SK-N-SH treated with all-trans-retinoic acid at 6 μM for 48 hours (cell line): ENCODE measurements at regions not wholly inside any gene's neighbourhood (a gene's known extent, or its start where the extent isn't known, plus 50 kb on each side); places are given as distances from the start of the nearest gene placed in this dataset.

Experiments used
- ATAC-seq: fragments of 200-7000 bp; cut with Tn5 transposase; 3 replicates; pipeline ENCODE4 v1.9.1; 2020; ENCODE audit warnings: mild to moderate bottlenecking, moderate library complexity
- ARNTL ChIP-seq: fragments of 450-650 bp; formaldehyde crosslinking; IDR thresholded peaks from 2 replicates; pipeline ENCODE4 v1.5.0; 2020; ENCODE audit warnings: low read depth, mild to moderate bottlenecking, moderate library complexity, borderline replicate concordance
- BACH2 ChIP-seq: fragments of 250-450 bp; sonication (Bioruptor Pico); IDR thresholded peaks from 2 replicates; pipeline ENCODE4 v1.9.0; 2021; ENCODE audit warnings: mild to moderate bottlenecking, borderline replicate concordance
- CREB5 ChIP-seq: fragments of 250-450 bp; sonication (Bioruptor Pico); IDR thresholded peaks from 2 replicates; pipeline ENCODE4 v1.5.1; 2020; ENCODE audit warnings: low read depth, mild to moderate bottlenecking, moderate library complexity
- CSDC2 ChIP-seq: fragments of 250-450 bp; sonication (Bioruptor Pico); IDR thresholded peaks from 2 replicates; pipeline ENCODE4 v1.5.0; 2020; ENCODE audit warnings: mild to moderate bottlenecking, moderate library complexity
- CSRNP3 ChIP-seq: fragments of 250-450 bp; sonication (Bioruptor Pico); IDR thresholded peaks from 2 replicates; pipeline ENCODE4 v1.5.1; 2021; ENCODE audit warnings: mild to moderate bottlenecking, moderate library complexity
- ESRRG ChIP-seq: fragments of 250-450 bp; sonication (Bioruptor Pico); IDR thresholded peaks from 2 replicates; pipeline ENCODE4 v1.6.1; 2021; ENCODE audit warnings: mild to moderate bottlenecking
- GLIS3 ChIP-seq: fragments of 250-450 bp; sonication (Bioruptor Pico); IDR thresholded peaks from 2 replicates; pipeline ENCODE4 v1.5.0; 2020; ENCODE audit warnings: mild to moderate bottlenecking, moderate library complexity
- ISL1 ChIP-seq: fragments of 250-450 bp; sonication (Bioruptor Pico); IDR thresholded peaks from 2 replicates; pipeline ENCODE4 v2.1.2; 2022; ENCODE audit warnings: mild to moderate bottlenecking, moderate library complexity
- OSR1 ChIP-seq: fragments of 250-450 bp; sonication (Bioruptor Pico); IDR thresholded peaks from 2 replicates; pipeline ENCODE4 v1.8.0; 2022; ENCODE audit warnings: moderate library complexity, mild to moderate bottlenecking, inconsistent platforms
- POU6F1 ChIP-seq: fragments of 250-450 bp; sonication (Bioruptor Pico); IDR thresholded peaks from 2 replicates; pipeline ENCODE4 v1.8.0; 2021; ENCODE audit warnings: low read depth, mild to moderate bottlenecking, moderate library complexity, borderline replicate concordance
- PPARA ChIP-seq: fragments of 250-450 bp; sonication (Bioruptor Pico); IDR thresholded peaks from 2 replicates; pipeline ENCODE4 v1.5.0; 2020; ENCODE audit warnings: mild to moderate bottlenecking, borderline replicate concordance
- RARB ChIP-seq: fragments of 250-450 bp; sonication (Bioruptor Pico); IDR thresholded peaks from 2 replicates; pipeline ENCODE4 v1.8.0; 2021; ENCODE audit warnings: mild to moderate bottlenecking, moderate library complexity
- SNAI2 ChIP-seq: fragments of 250-450 bp; sonication (Bioruptor Pico); IDR thresholded peaks from 2 replicates; pipeline ENCODE4 v1.5.0; 2020; ENCODE audit warnings: mild to moderate bottlenecking, moderate library complexity
- TCF4 ChIP-seq: fragments of 250-450 bp; sonication (Bioruptor Pico); IDR thresholded peaks from 2 replicates; pipeline ENCODE4 v1.8.0; 2021; ENCODE audit warnings: mild to moderate bottlenecking, moderate library complexity, borderline replicate concordance
- TOX ChIP-seq: fragments of 250-450 bp; sonication (Bioruptor Pico); IDR thresholded peaks from 2 replicates; pipeline ENCODE4 v1.8.0; 2021; ENCODE audit warnings: mild to moderate bottlenecking, moderate library complexity, borderline replicate concordance
- TSHZ2 ChIP-seq: fragments of 250-450 bp; sonication (Bioruptor Pico); IDR thresholded peaks from 2 replicates; pipeline ENCODE4 v1.5.0; 2020; ENCODE audit warnings: mild to moderate bottlenecking, moderate library complexity
- ZC3H10 ChIP-seq: fragments of 250-450 bp; sonication (Bioruptor Pico); IDR thresholded peaks from 2 replicates; pipeline ENCODE4 v1.5.1; 2021; ENCODE audit warnings: mild to moderate bottlenecking, moderate library complexity
- ZFP3 ChIP-seq: fragments of 250-450 bp; sonication (Bioruptor Pico); IDR thresholded peaks from 2 replicates; pipeline ENCODE4 v1.5.0; 2020; ENCODE audit warnings: mild to moderate bottlenecking, moderate library complexity
- ZFP30 ChIP-seq: fragments of 450-650 bp; formaldehyde crosslinking; IDR thresholded peaks from 2 replicates; pipeline ENCODE4 v1.5.0; 2022; ENCODE audit warnings: mild to moderate bottlenecking, moderate library complexity
- ZNF565 ChIP-seq: fragments of 450-650 bp; formaldehyde crosslinking; conservative IDR thresholded peaks from 2 replicates; pipeline ENCODE4 v1.5.0; 2020; ENCODE audit warnings: low read depth, mild to moderate bottlenecking, moderate library complexity
- ZNF70 ChIP-seq: fragments of 450-650 bp; formaldehyde crosslinking; IDR thresholded peaks from 2 replicates; pipeline ENCODE4 v1.5.0; 2020; ENCODE audit warnings: mild to moderate bottlenecking, moderate library complexity
- ZNF8 ChIP-seq: fragments of 450-650 bp; formaldehyde crosslinking; IDR thresholded peaks from 2 replicates; pipeline ENCODE4 v1.5.0; 2020; ENCODE audit warnings: mild to moderate bottlenecking, moderate library complexity
- TF ChIP-seq, protein P1 (sequence below): fragments of 250-450 bp; sonication (Bioruptor Pico); IDR thresholded peaks from 2 replicates; pipeline ENCODE4 v1.8.0; 2020; ENCODE audit warnings: mild to moderate bottlenecking, moderate library complexity, borderline replicate concordance

GRCh38 chr7:131721660-131722059 is 165.2 kb upstream of the PODXL start:
- TF ChIP-seq TCF4 (CRISPR knock-in tag), result no peak
- no peak for TF ChIP-seq CREB5 (CRISPR knock-in tag)
- TF ChIP-seq GLIS3 (CRISPR knock-in tag), result no peak
- TF ChIP-seq ESRRG, result no peak
- no peak for TF ChIP-seq CSRNP3 (CRISPR knock-in tag)
- no peak for TF ChIP-seq ZFP3 (CRISPR knock-in tag)
- TF ChIP-seq ZFP30 (CRISPR knock-in tag), result no peak
- TF ChIP-seq ZC3H10 (CRISPR knock-in tag), result no peak
- TF ChIP-seq, protein P1, sequence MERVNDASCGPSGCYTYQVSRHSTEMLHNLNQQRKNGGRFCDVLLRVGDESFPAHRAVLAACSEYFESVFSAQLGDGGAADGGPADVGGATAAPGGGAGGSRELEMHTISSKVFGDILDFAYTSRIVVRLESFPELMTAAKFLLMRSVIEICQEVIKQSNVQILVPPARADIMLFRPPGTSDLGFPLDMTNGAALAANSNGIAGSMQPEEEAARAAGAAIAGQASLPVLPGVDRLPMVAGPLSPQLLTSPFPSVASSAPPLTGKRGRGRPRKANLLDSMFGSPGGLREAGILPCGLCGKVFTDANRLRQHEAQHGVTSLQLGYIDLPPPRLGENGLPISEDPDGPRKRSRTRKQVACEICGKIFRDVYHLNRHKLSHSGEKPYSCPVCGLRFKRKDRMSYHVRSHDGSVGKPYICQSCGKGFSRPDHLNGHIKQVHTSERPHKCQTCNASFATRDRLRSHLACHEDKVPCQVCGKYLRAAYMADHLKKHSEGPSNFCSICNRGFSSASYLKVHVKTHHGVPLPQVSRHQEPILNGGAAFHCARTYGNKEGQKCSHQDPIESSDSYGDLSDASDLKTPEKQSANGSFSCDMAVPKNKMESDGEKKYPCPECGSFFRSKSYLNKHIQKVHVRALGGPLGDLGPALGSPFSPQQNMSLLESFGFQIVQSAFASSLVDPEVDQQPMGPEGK, result no peak
- TF ChIP-seq BACH2 (CRISPR knock-in tag), result no peak
- TF ChIP-seq POU6F1, result no peak
- TF ChIP-seq CSDC2 (CRISPR knock-in tag), result no peak
- TF ChIP-seq PPARA (CRISPR knock-in tag), result no peak
- TF ChIP-seq ARNTL (CRISPR knock-in tag), result no peak
- no peak for TF ChIP-seq ZNF565 (CRISPR knock-in tag)
- no peak for TF ChIP-seq OSR1 (CRISPR knock-in tag)
- TF ChIP-seq TSHZ2 (CRISPR knock-in tag), result no peak
- TF ChIP-seq TOX (CRISPR knock-in tag), result no peak
- TF ChIP-seq ISL1 (CRISPR knock-in tag), result no peak
- TF ChIP-seq SNAI2 (CRISPR knock-in tag), result no peak
- ATAC-seq, result no peak

GRCh38 chr7:131720703-131721102 is 164.3 kb upstream of the PODXL start:
- ATAC-seq, result no peak
- no peak for TF ChIP-seq ZFP30 (CRISPR knock-in tag)
- TF ChIP-seq TCF4 (CRISPR knock-in tag), result no peak
- no peak for TF ChIP-seq ISL1 (CRISPR knock-in tag)
- no peak for TF ChIP-seq ZNF8 (CRISPR knock-in tag)
- TF ChIP-seq CSDC2 (CRISPR knock-in tag), result no peak
- TF ChIP-seq SNAI2 (CRISPR knock-in tag), result no peak
- no peak for TF ChIP-seq ESRRG
- TF ChIP-seq, protein P1, result no peak
- no peak for TF ChIP-seq OSR1 (CRISPR knock-in tag)
- no peak for TF ChIP-seq PPARA (CRISPR knock-in tag)
- no peak for TF ChIP-seq TSHZ2 (CRISPR knock-in tag)
- TF ChIP-seq ZNF70 (CRISPR knock-in tag), result no peak
- no peak for TF ChIP-seq GLIS3 (CRISPR knock-in tag)
- no peak for TF ChIP-seq CSRNP3 (CRISPR knock-in tag)
- TF ChIP-seq RARB (CRISPR knock-in tag), result no peak
- no peak for TF ChIP-seq ZFP3 (CRISPR knock-in tag)
- no peak for TF ChIP-seq TOX (CRISPR knock-in tag)
